PC-9 (cell line): ENCODE measurements at regions not wholly inside any gene's neighbourhood (a gene's known extent, or its start where the extent isn't known, plus 50 kb on each side); places are given as distances from the start of the nearest gene placed in this dataset.

ENCODE experiments used
- BruUV-seq: library from RNA; stranded (reverse); fragments of 400-500 nt; replicated peaks from 2 replicates; lab custom pipeline; 2021; lab: Mats Ljungman, UMichigan
- CTCF ChIA-PET: fragments of 300-600 bp; sonication (Branson Sonifier 250); formaldehyde crosslinking; loops from one replicate; lab custom pipeline; 2022; ENCODE audit warnings: antibody characterized with exemption; lab: Charles Lee
- POLR2A ChIA-PET: fragments of 300-600 bp; sonication (Branson Sonifier 250); formaldehyde crosslinking; loops from one replicate; lab custom pipeline; 2022; ENCODE audit warnings: antibody characterized with exemption; ENCODE audit not compliant: unreplicated experiment; lab: Charles Lee
- DNase-seq, 2 experiments: peaks; one replicate each; pipeline versions ENCODE4 v3.0.0 to v3.0.0-alpha.2; 2015 to 2022; ENCODE audit warnings: mixed read lengths in 1 of 2
- H2AFZ ChIP-seq: fragments of 200-600 bp; sonication (generic); 2 replicates; pipeline ENCODE4 v1.8.1; 2017; ENCODE audit warnings: antibody characterized with exemption
- H3F3A ChIP-seq: fragments of 200-600 bp; sonication (generic); 2 replicates; pipeline ENCODE4 v1.8.1; 2017; ENCODE audit warnings: antibody characterized with exemption, mild to moderate bottlenecking, low read depth; ENCODE audit not compliant: insufficient read depth
- H3K27ac ChIP-seq: fragments of 200-600 bp; sonication (generic); 2 replicates; pipeline ENCODE4 v1.6.1; 2016; ENCODE audit warnings: mixed run types
- H3K27me3 ChIP-seq: fragments of 200-600 bp; sonication (generic); 2 replicates; pipeline ENCODE4 v1.6.1; 2016; ENCODE audit warnings: low read depth, mixed run types; ENCODE audit not compliant: insufficient read depth
- H3K36me3 ChIP-seq: fragments of 200-600 bp; sonication (generic); 2 replicates; pipeline ENCODE4 v1.6.1; 2016; ENCODE audit warnings: low read depth, mixed run types
- H3K4me1 ChIP-seq: fragments of 200-600 bp; sonication (generic); replicated peaks from 2 replicates; pipeline ENCODE4 v1.6.1; 2016; ENCODE audit warnings: mixed run types; ENCODE audit not compliant: insufficient read depth
- H3K4me2 ChIP-seq: fragments of 200-600 bp; sonication (generic); 2 replicates; pipeline ENCODE4 v1.6.1; 2017; ENCODE audit warnings: mixed run types
- H3K4me3 ChIP-seq: fragments of 200-600 bp; sonication (generic); 2 replicates; pipeline ENCODE4 v1.6.1; 2016; ENCODE audit warnings: mixed run types
- H3K79me2 ChIP-seq: fragments of 200-600 bp; sonication (generic); 2 replicates; pipeline ENCODE4 v1.6.1; 2017; ENCODE audit warnings: low read depth, mixed run types
- H3K9me2 ChIP-seq: fragments of 200-600 bp; sonication (generic); 2 replicates; pipeline ENCODE4 v1.8.1; 2017; ENCODE audit warnings: mild to moderate bottlenecking; ENCODE audit not compliant: insufficient read depth
- H3K9me3 ChIP-seq: fragments of 200-600 bp; sonication (generic); 2 replicates; pipeline ENCODE4 v1.8.1; 2016; ENCODE audit warnings: low read depth; ENCODE audit not compliant: insufficient read depth
- H4K20me1 ChIP-seq: fragments of 200-600 bp; sonication (generic); 2 replicates; pipeline ENCODE4 v1.8.1; 2017; ENCODE audit not compliant: insufficient read depth
- EZH2 ChIP-seq: fragments of 200-600 bp; sonication (generic); IDR thresholded peaks from 2 replicates; pipeline ENCODE4 v1.8.0; 2017; ENCODE audit warnings: antibody characterized with exemption, low read depth
- intact Hi-C: fragments of 100-400 bp; cut with micrococcal nuclease; formaldehyde crosslinking; loops from one replicate; pipeline ENCODE4 v1.10.0; 2022; ENCODE audit not compliant: unreplicated experiment
- TF ChIP-seq, protein P1 (sequence below): fragments of 200-600 bp; sonication (generic); conservative IDR thresholded peaks from 2 replicates; pipeline ENCODE4 v1.6.1; 2017; ENCODE audit warnings: mixed run types, antibody characterized with exemption, mild to moderate bottlenecking, moderate library complexity

DNA sequence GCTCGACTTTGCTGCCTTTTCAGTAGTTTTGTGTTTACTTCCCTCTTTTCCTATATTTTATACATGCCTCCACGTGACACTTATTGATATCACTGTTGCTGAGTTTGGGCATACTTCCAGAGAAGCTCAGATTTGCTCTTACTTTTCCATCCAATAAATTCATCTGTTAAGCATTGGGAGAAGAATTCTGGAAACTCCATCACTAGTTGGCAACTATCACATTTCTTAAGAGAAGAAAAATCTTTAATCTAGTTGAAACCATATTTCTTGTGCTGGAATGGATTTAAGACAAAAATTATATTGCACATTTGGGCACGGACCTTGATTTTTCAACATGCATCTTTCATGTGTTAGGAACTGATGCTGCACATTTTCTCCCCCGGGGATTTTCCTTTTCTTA is 52.6 kb upstream of the CPO start:
- H3K4me2 ChIP-seq, result no peak overlapping the region
- no peak overlapping the region for H3K27ac ChIP-seq
- no peaks in the 10 kb centered on the region for H4K20me1 ChIP-seq
- no TSS peak for BruUV-seq
- TF ChIP-seq, protein P1, sequence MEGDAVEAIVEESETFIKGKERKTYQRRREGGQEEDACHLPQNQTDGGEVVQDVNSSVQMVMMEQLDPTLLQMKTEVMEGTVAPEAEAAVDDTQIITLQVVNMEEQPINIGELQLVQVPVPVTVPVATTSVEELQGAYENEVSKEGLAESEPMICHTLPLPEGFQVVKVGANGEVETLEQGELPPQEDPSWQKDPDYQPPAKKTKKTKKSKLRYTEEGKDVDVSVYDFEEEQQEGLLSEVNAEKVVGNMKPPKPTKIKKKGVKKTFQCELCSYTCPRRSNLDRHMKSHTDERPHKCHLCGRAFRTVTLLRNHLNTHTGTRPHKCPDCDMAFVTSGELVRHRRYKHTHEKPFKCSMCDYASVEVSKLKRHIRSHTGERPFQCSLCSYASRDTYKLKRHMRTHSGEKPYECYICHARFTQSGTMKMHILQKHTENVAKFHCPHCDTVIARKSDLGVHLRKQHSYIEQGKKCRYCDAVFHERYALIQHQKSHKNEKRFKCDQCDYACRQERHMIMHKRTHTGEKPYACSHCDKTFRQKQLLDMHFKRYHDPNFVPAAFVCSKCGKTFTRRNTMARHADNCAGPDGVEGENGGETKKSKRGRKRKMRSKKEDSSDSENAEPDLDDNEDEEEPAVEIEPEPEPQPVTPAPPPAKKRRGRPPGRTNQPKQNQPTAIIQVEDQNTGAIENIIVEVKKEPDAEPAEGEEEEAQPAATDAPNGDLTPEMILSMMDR, result no peak
- TF ChIP-seq EZH2, result no peak
- no peak overlapping the region for H3K4me3 ChIP-seq
- H3K9me2 ChIP-seq, result no peaks in the 10 kb centered on the region
- H3K36me3 ChIP-seq, result no peaks in the 10 kb centered on the region
- ChIA-PET CTCF (no interaction called here), POLR2A (no interaction called here)
- H3K27me3 ChIP-seq, result no peaks in the 10 kb centered on the region
- no peaks in the 10 kb centered on the region for H3K4me1 ChIP-seq
- H2AFZ ChIP-seq, result no peak overlapping the region
- intact Hi-C loops, result no loop called here
- H3K9me3 ChIP-seq, result no peaks in the 10 kb centered on the region
- no peaks in the 10 kb centered on the region for H3F3A ChIP-seq
- no peak for DNase-seq
- H3K79me2 ChIP-seq, result no peaks in the 10 kb centered on the region

DNA sequence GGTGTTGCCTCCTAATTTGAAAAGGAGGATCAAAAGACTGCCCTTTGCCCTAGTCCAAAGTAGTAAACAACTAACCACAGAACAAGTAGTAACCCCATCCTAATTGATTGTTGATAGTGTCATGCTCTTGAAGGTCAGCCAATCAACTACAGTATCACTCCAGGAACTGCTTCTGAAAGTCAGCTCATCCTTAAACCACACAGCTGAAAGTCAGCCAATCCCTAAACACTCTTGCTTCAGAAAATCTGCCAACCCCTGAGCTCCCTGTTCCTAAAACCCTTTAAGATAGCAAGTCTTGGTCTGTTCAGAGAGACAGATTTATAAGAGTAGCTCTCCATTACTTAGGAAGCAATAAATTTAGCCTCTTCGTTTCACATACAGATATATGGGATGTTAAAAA is 51.6 kb upstream of the CPO start:
- POLR2A ChIA-PET, result interaction anchor here (0.6 kb wide), 1 partner anchor 27 kb away, joined by 3 read pairs; no protein-coding TSS in a partner anchor
- BruUV-seq, result no TSS peak

More for the DNA sequence above, 51.6 kb upstream of the CPO start:
- CTCF ChIA-PET, result no interaction called here
- H2AFZ ChIP-seq, result no peak overlapping the region
- H3K27me3 ChIP-seq, result no peaks in the 10 kb centered on the region
- H3K27ac ChIP-seq, result no peak overlapping the region
- no peaks in the 10 kb centered on the region for H3K4me1 ChIP-seq
- no peaks in the 10 kb centered on the region for H3K79me2 ChIP-seq
- no peaks in the 10 kb centered on the region for H4K20me1 ChIP-seq
- TF ChIP-seq, protein P1, result no peak
- TF ChIP-seq EZH2, result no peak
- H3K4me2 ChIP-seq, result no peak overlapping the region
- no peaks in the 10 kb centered on the region for H3K9me3 ChIP-seq
- no peak for DNase-seq
- intact Hi-C loops, result no loop called here
- H3K9me2 ChIP-seq, result no peaks in the 10 kb centered on the region
- H3K36me3 ChIP-seq, result no peaks in the 10 kb centered on the region
- H3K4me3 ChIP-seq, result no peak overlapping the region
- H3F3A ChIP-seq, result no peaks in the 10 kb centered on the region
